Liver (tissue), 8 donors: ENCODE measurements at regions not wholly inside any gene's neighbourhood (a gene's known extent, or its start where the extent isn't known, plus 50 kb on each side); places are given as distances from the start of the nearest gene placed in this dataset.

Source experiments
- DNase-seq: peaks from one replicate; pipeline ENCODE4 v3.0.0-alpha.2; 2017; ENCODE audit warnings: low spot score
- H3K27ac ChIP-seq, 2 donors: one replicate each; pipeline ENCODE4 v1.7.0; 2013; ENCODE audit warnings: inconsistent platforms in 2 of 2, low read length in 2 of 2, control low read depth in 1 of 2, low read depth in 1 of 2, mild to moderate bottlenecking in 1 of 2
- H3K27me3 ChIP-seq, 4 donors: one replicate each; pipeline versions ENCODE4 v1.6.1 to v1.7.0; 2013; ENCODE audit warnings: low read length in 3 of 4, inconsistent platforms in 1 of 4, mild to moderate bottlenecking in 1 of 4, moderate library complexity in 1 of 4; ENCODE audit not compliant: control insufficient read depth in 4 of 4, insufficient read depth in 4 of 4
- H3K36me3 ChIP-seq, 4 donors: one replicate each; pipeline versions ENCODE4 v1.6.1 to v1.7.0; 2013; ENCODE audit warnings: low read length in 3 of 4, mild to moderate bottlenecking in 3 of 4, low read depth in 1 of 4, moderate library complexity in 1 of 4; ENCODE audit not compliant: control insufficient read depth in 4 of 4, insufficient read depth in 3 of 4
- H3K4me1 ChIP-seq, 4 donors: one replicate each; pipeline versions ENCODE4 v1.6.1 to v1.7.0; 2013; ENCODE audit warnings: low read length in 3 of 4, mild to moderate bottlenecking in 3 of 4, moderate library complexity in 1 of 4; ENCODE audit not compliant: control insufficient read depth in 4 of 4, insufficient read depth in 4 of 4
- H3K4me3 ChIP-seq, 3 donors: one replicate each; pipeline versions ENCODE4 v1.6.1 to v1.7.0; 2013; ENCODE audit warnings: low read length in 3 of 3, control low read depth in 1 of 3, low read depth in 1 of 3, mild to moderate bottlenecking in 1 of 3
- H3K9ac ChIP-seq, 2 donors: one replicate each; pipeline ENCODE4 v1.7.0; 2013; ENCODE audit warnings: low read length in 2 of 2, mild to moderate bottlenecking in 2 of 2, moderate library complexity in 2 of 2, control low read depth in 1 of 2, low read depth in 1 of 2
- H3K9me3 ChIP-seq, 4 donors: one replicate each; pipeline versions ENCODE4 v1.6.1 to v1.7.0; 2013; ENCODE audit warnings: low read length in 3 of 4; ENCODE audit not compliant: control insufficient read depth in 4 of 4
- ATF3 ChIP-seq: IDR thresholded peaks from 2 replicates; pipeline ENCODE4 v1.6.1; 2016; ENCODE audit warnings: antibody characterized with exemption
- CTCF ChIP-seq: fragments of 150-350 bp; IDR thresholded peaks from 2 replicates; pipeline ENCODE4 v1.5.1; 2017; ENCODE audit warnings: improper control_type of control experiment, low read depth, low read length; ENCODE audit not compliant: missing input control
- EGR1 ChIP-seq, 2 donors: IDR thresholded peaks; 2 replicates each; pipeline ENCODE4 v1.6.1; 2016 to 2018; ENCODE audit warnings: antibody characterized with exemption in 2 of 2, low read depth in 2 of 2
- FOXA1 ChIP-seq: IDR thresholded peaks from 2 replicates; pipeline ENCODE4 v1.6.1; 2016; ENCODE audit warnings: antibody characterized with exemption
- FOXA2 ChIP-seq: IDR thresholded peaks from 2 replicates; pipeline ENCODE4 v1.6.1; 2016; ENCODE audit warnings: antibody characterized with exemption
- GABPA ChIP-seq, 2 donors: IDR thresholded peaks in 1 of 2; conservative IDR thresholded peaks in 1 of 2; 2 replicates each; pipeline ENCODE4 v1.6.1; 2016; ENCODE audit warnings: antibody characterized with exemption in 2 of 2, mild to moderate bottlenecking in 1 of 2, moderate library complexity in 1 of 2
- HNF4A ChIP-seq, 2 donors: conservative IDR thresholded peaks; 2 replicates each; pipeline ENCODE4 v1.6.1; 2016; ENCODE audit warnings: antibody characterized with exemption in 2 of 2, mild to moderate bottlenecking in 2 of 2
- HNF4G ChIP-seq: IDR thresholded peaks from 2 replicates; pipeline ENCODE4 v1.6.1; 2016; ENCODE audit warnings: antibody characterized with exemption
- JUND ChIP-seq, 2 donors: IDR thresholded peaks; 2 replicates each; pipeline ENCODE4 v1.6.1; 2016; ENCODE audit warnings: antibody characterized with exemption in 2 of 2
- MAX ChIP-seq: IDR thresholded peaks from 2 replicates; pipeline ENCODE4 v1.6.1; 2016; ENCODE audit warnings: antibody characterized with exemption
- RAD21 ChIP-seq, 2 donors: IDR thresholded peaks; 2 replicates each; pipeline ENCODE4 v1.6.1; 2016; ENCODE audit warnings: antibody characterized with exemption in 2 of 2, mild to moderate bottlenecking in 2 of 2
- REST ChIP-seq: IDR thresholded peaks from 2 replicates; pipeline ENCODE4 v1.6.1; 2016; ENCODE audit warnings: antibody characterized with exemption, mild to moderate bottlenecking
- RXRA ChIP-seq, 2 donors: IDR thresholded peaks; 2 replicates each; pipeline ENCODE4 v1.6.1; 2017 to 2018; ENCODE audit warnings: antibody characterized with exemption in 2 of 2, mild to moderate bottlenecking in 1 of 2
- SP1 ChIP-seq: IDR thresholded peaks from 2 replicates; pipeline ENCODE4 v1.6.1; 2018; ENCODE audit warnings: antibody characterized with exemption, mild to moderate bottlenecking
- TAF1 ChIP-seq: conservative IDR thresholded peaks from 2 replicates; pipeline ENCODE4 v1.6.1; 2016; ENCODE audit warnings: antibody characterized with exemption, mild to moderate bottlenecking
- WGBS: extraction: QIAGEN DNeasy Blood & Tissue Kit; methylation state at CpG from one replicate; pipeline ENCODE4 v1.1.7; 2013; 5-methylcytosine and 5-hydroxymethylcytosine counted together
- donor health status: healthy.
- donor health status: healthy.
- donor health status: healthy.
- donor health status: healthy.
- donor health status: healthy.

- no peak for TF ChIP-seq RXRA (IDR thresholded peaks at IDR 0.05)
- TF ChIP-seq TAF1, result no peak
- TF ChIP-seq HNF4G, result no peak
- TF ChIP-seq REST, result no peak
- no peak for TF ChIP-seq CTCF
- TF ChIP-seq JUND (IDR thresholded peaks at IDR 0.05), result no peak
- TF ChIP-seq GABPA (IDR thresholded peaks at IDR 0.05 in 1 of 2, conservative IDR thresholded peaks at IDR 0.05 in 1 of 2), result no peak
- TF ChIP-seq RAD21 (IDR thresholded peaks at IDR 0.05), result no peak
- TF ChIP-seq EGR1 (IDR thresholded peaks at IDR 0.05; ENCODE audit: low read depth in 2 of 2), result no peak
- no peak for TF ChIP-seq ATF3
- no peak for TF ChIP-seq MAX
- no peak for TF ChIP-seq FOXA2
- TF ChIP-seq SP1, result no peak
- TF ChIP-seq FOXA1, result no peak
- TF ChIP-seq HNF4A (conservative IDR thresholded peaks at IDR 0.05), result no peak
- no peak overlapping the region for H3K4me3 ChIP-seq
- no peaks in the 10 kb centered on the region for H3K36me3 ChIP-seq
- DNase-seq, result no peak
- 56% methylated on average over 3 of the region's 3 CpGs for WGBS
- peaks cover 0 to 1% (median 0%) of the 10 kb centered on the region in 4 donors for H3K4me1 ChIP-seq
- no peak overlapping the region for H3K27ac ChIP-seq
- H3K27me3 ChIP-seq, result peaks cover 0 to 5% (median 0%) of the 10 kb centered on the region in 4 donors
- H3K9ac ChIP-seq, result no peak overlapping the region
- peaks cover 0 to 10% (median 6%) of the 10 kb centered on the region in 4 donors for H3K9me3 ChIP-seq
Measured at GRCh38 chr10:117652228-117653169, 110.0 kb downstream of the EMX2 start.

GRCh38 chr10:117653170-117653515, 110.6 kb downstream of the EMX2 start:
- H3K4me3 ChIP-seq, result no peak overlapping the region
- no peak for TF ChIP-seq FOXA2
- no peak for TF ChIP-seq GABPA (IDR thresholded peaks at IDR 0.05 in 1 of 2, conservative IDR thresholded peaks at IDR 0.05 in 1 of 2)
- TF ChIP-seq EGR1 (IDR thresholded peaks at IDR 0.05; ENCODE audit: low read depth in 2 of 2), result no peak
- no peak for TF ChIP-seq RXRA (IDR thresholded peaks at IDR 0.05)
- no peak for TF ChIP-seq SP1
- no peak for TF ChIP-seq TAF1
- no peak for TF ChIP-seq REST
- no peak for DNase-seq

More at GRCh38 chr10:117653170-117653515, 110.6 kb downstream of the EMX2 start:
- Histone ChIP-seq H3K9ac (no peak overlapping the region), H3K27me3 (peaks cover 0 to 5% (median 0%) of the 10 kb centered on the region in 4 donors), H3K36me3 (no peaks in the 10 kb centered on the region), H3K4me1 (peaks cover 0 to 1% (median 0%) of the 10 kb centered on the region in 4 donors), H3K9me3 (peaks cover 0 to 10% (median 6%) of the 10 kb centered on the region in 4 donors), H3K27ac (no peak overlapping the region)
